Endothelial cell of umbilical vein (primary cell): ENCODE measurements at regions not wholly inside any gene's neighbourhood (a gene's known extent, or its start where the extent isn't known, plus 50 kb on each side); places are given as distances from the start of the nearest gene placed in this dataset.

Experiments
- BruUV-seq: library from RNA; stranded (reverse); fragments of 400-500 nt; replicated peaks from 2 replicates; lab custom pipeline; 2021; lab: Mats Ljungman, UMichigan
- CTCF ChIA-PET: fragments of 300-600, 350-600 bp; sonication (Branson Sonifier 250); formaldehyde crosslinking; loops from one replicate; lab custom pipeline; 2021; ENCODE audit warnings: antibody characterized with exemption, inconsistent platforms; lab: Charles Lee
- POLR2A ChIA-PET: fragments of 300-600, 350-600 bp; sonication (Branson Sonifier 250); formaldehyde crosslinking; loops from one replicate; lab custom pipeline; 2021; ENCODE audit warnings: antibody characterized with exemption, inconsistent platforms; lab: Charles Lee
- DNase-seq: peaks from one replicate; pipeline ENCODE4 v3.0.0-alpha.2; 2011; ENCODE audit warnings: low read depth, low spot score
- FAIRE-seq: peaks from 2 replicates; lab custom pipeline; 2011; peaks lifted over from hg19 to GRCh38; lab: Jason Lieb, UNC
- H2AFZ ChIP-seq: 2 replicates; pipeline ENCODE4 v1.6.0; 2012; ENCODE audit warnings: low read depth, low read length, control low read depth, inconsistent platforms
- H3K27ac ChIP-seq: 2 replicates; pipeline ENCODE4 v1.5.1; 2011; ENCODE audit warnings: low read depth, mild to moderate bottlenecking, control low read depth, low read length, moderate library complexity; ENCODE audit not compliant: insufficient read depth
- H3K27me3 ChIP-seq, 2 experiments: 2 replicates each; pipeline versions ENCODE4 v1.6.0 to v1.6.1; 2011; ENCODE audit warnings: low read length in 2 of 2, mixed read lengths in 1 of 2; ENCODE audit not compliant: control insufficient read depth in 2 of 2, insufficient read depth in 2 of 2
- H3K36me3 ChIP-seq, 2 experiments: 2 replicates in 1 of 2; 3 replicates in 1 of 2; pipeline ENCODE4 v1.5.1; 2011; ENCODE audit warnings: low read length in 2 of 2, mild to moderate bottlenecking in 1 of 2, moderate library complexity in 1 of 2; ENCODE audit not compliant: control insufficient read depth in 2 of 2, insufficient read depth in 2 of 2; ENCODE audit errors: extremely low read depth in 1 of 2
- H3K4me1 ChIP-seq: 3 replicates; pipeline ENCODE4 v1.5.1; 2011; ENCODE audit warnings: mild to moderate bottlenecking, low read length; ENCODE audit not compliant: control insufficient read depth, insufficient read depth; ENCODE audit errors: extremely low read depth
- H3K4me2 ChIP-seq: 2 replicates; pipeline ENCODE4 v1.6.1; 2011; ENCODE audit warnings: low read length, control low read depth, mixed read lengths; ENCODE audit not compliant: insufficient read depth
- H3K4me3 ChIP-seq, 3 experiments: fragments of 200-600 bp in 1 of 3; sonication (generic), shearing (Covaris generic) in 1 of 3; replicated peaks in 1 of 3; 2 replicates each; pipeline ENCODE4 v1.5.1; 2011 to 2016; ENCODE audit warnings: control low read depth in 3 of 3, low read length in 3 of 3, mild to moderate bottlenecking in 2 of 3, inconsistent platforms in 1 of 3, low read depth in 1 of 3, moderate library complexity in 1 of 3; ENCODE audit not compliant: insufficient read depth in 1 of 3
- H3K79me2 ChIP-seq: 2 replicates; pipeline ENCODE4 v1.6.0; 2012; ENCODE audit warnings: low read length, inconsistent platforms; ENCODE audit not compliant: control insufficient read depth, insufficient read depth
- H3K9ac ChIP-seq: replicated peaks from 2 replicates; pipeline ENCODE3; 2011; ENCODE audit warnings: low read length, control low read depth; ENCODE audit not compliant: insufficient read depth; ENCODE audit errors: extremely low read depth
- H3K9me1 ChIP-seq: replicated peaks from 3 replicates; pipeline ENCODE4 v1.6.0; 2011; ENCODE audit warnings: mild to moderate bottlenecking, low read length; ENCODE audit not compliant: control insufficient read depth, insufficient read depth; ENCODE audit errors: extremely low read depth
- H3K9me3 ChIP-seq: replicated peaks from 2 replicates; pipeline ENCODE4 v1.5.1; 2012; ENCODE audit warnings: low read length, inconsistent platforms; ENCODE audit not compliant: control insufficient read depth, insufficient read depth
- H4K20me1 ChIP-seq: replicated peaks from 2 replicates; pipeline ENCODE3; 2011; ENCODE audit warnings: mild to moderate bottlenecking, low read length; ENCODE audit not compliant: control insufficient read depth, insufficient read depth; ENCODE audit errors: extremely low read depth
- CTCF ChIP-seq, 2 donors: IDR thresholded peaks; 1 replicate in 1 of 2; 2 replicates in 1 of 2; pipeline ENCODE4 v1.5.1; 2011; ENCODE audit warnings: low read length in 2 of 2, mild to moderate bottlenecking in 2 of 2, moderate library complexity in 2 of 2, control low read depth in 1 of 2, inconsistent platforms in 1 of 2, low read depth in 1 of 2; ENCODE audit not compliant: insufficient read depth in 1 of 2; ENCODE audit errors: extremely low read depth in 1 of 2
- EZH2 ChIP-seq: IDR thresholded peaks from 2 replicates; pipeline ENCODE4 v1.6.1; 2012; ENCODE audit warnings: borderline replicate concordance, low read depth, mild to moderate bottlenecking, moderate library complexity, low read length, inconsistent platforms; ENCODE audit not compliant: severe bottlenecking
- FOS ChIP-seq: IDR thresholded peaks from 2 replicates; pipeline ENCODE4 v1.6.1; 2011; ENCODE audit warnings: mild to moderate bottlenecking, low read length, moderate library complexity, borderline replicate concordance; ENCODE audit not compliant: insufficient read depth
- GATA2 ChIP-seq: IDR thresholded peaks from 2 replicates; pipeline ENCODE4 v1.7.0; 2011; ENCODE audit warnings: low read depth, mild to moderate bottlenecking, moderate library complexity, mixed read lengths, low read length; ENCODE audit not compliant: insufficient read length, insufficient read depth
- JUN ChIP-seq: IDR thresholded peaks from 2 replicates; pipeline ENCODE4 v1.6.1; 2011; ENCODE audit warnings: borderline replicate concordance, low read depth; ENCODE audit not compliant: insufficient read length, insufficient read depth
- MAX ChIP-seq: IDR thresholded peaks from 2 replicates; pipeline ENCODE4 v1.6.1; 2011; ENCODE audit not compliant: insufficient read depth, insufficient read length
- POLR2A ChIP-seq: IDR thresholded peaks from 2 replicates; pipeline ENCODE4 v1.6.1; 2012; ENCODE audit warnings: low read depth, mild to moderate bottlenecking, control low read depth, low read length
- POLR2AphosphoS5 ChIP-seq: IDR thresholded peaks from 2 replicates; pipeline ENCODE4 v1.6.1; 2012; ENCODE audit warnings: low read depth, mild to moderate bottlenecking, control low read depth, low read length, moderate library complexity; ENCODE audit not compliant: insufficient read depth
- dilution Hi-C: fragments of 300-500 bp; cut with MboI; formaldehyde crosslinking; loops from one replicate; pipeline ENCODE4 v1.15.0; 2019; ENCODE audit warnings: low sequenced_read_pairs; ENCODE audit not compliant: extremely low pct_ligation_motif_present
- intact Hi-C: fragments of 100-400 bp; cut with micrococcal nuclease; formaldehyde crosslinking; loops from one replicate; pipeline ENCODE4 v1.10.0; 2022

- no peaks in the 10 kb centered on the region for H3K4me1 ChIP-seq
- DNase-seq, result no peak
- ChIA-PET CTCF (no interaction called here), POLR2A (no interaction called here)
- H3K36me3 ChIP-seq, result no peaks in the 10 kb centered on the region
- no peaks in the 10 kb centered on the region for H3K79me2 ChIP-seq
- FAIRE-seq, result no peak
- H3K4me3 ChIP-seq, result no peak overlapping the region
- H3K27me3 ChIP-seq, result no peaks in the 10 kb centered on the region
- no TSS peak for BruUV-seq
- H2AFZ ChIP-seq, result no peak overlapping the region
- no peak overlapping the region for H3K27ac ChIP-seq
- no peaks in the 10 kb centered on the region for H3K9me3 ChIP-seq
- dilution Hi-C loops (no loop called here), intact Hi-C loops (no loop called here)
- TF ChIP-seq POLR2A (no peak), MAX (no peak), EZH2 (no peak), GATA2 (no peak), CTCF (IDR thresholded peaks at IDR 0.05; ENCODE audit: extremely low read depth in 1 of 2, insufficient read depth in 1 of 2, low read depth in 1 of 2, low read length in 2 of 2) (no peak), POLR2AphosphoS5 (no peak), FOS (no peak), JUN (no peak)
- H4K20me1 ChIP-seq, result no peaks in the 10 kb centered on the region
- H3K4me2 ChIP-seq, result no peak overlapping the region
- no peak overlapping the region for H3K9ac ChIP-seq
- H3K9me1 ChIP-seq, result no peaks in the 10 kb centered on the region
These were observed 279.5 kb upstream of the EPHA4 start for GRCh38 chr2:221851531-221852045.
